Lower leg skin (tissue), 3 donors: ENCODE measurements at regions not wholly inside any gene's neighbourhood (a gene's known extent, or its start where the extent isn't known, plus 50 kb on each side); places are given as distances from the start of the nearest gene placed in this dataset.

ENCODE experiments used
- POLR2A ChIP-seq, 2 donors: fragments of 450-650 bp; IDR thresholded peaks; one replicate each; pipeline ENCODE4 v1.6.1; 2016 to 2017; ENCODE audit warnings: antibody characterized with exemption in 2 of 2, mild to moderate bottlenecking in 1 of 2, moderate library complexity in 1 of 2
- TF ChIP-seq, protein P1 (sequence below), 3 donors: fragments of 450-650 bp; IDR thresholded peaks; one replicate each; pipeline ENCODE4 v1.5.1; 2016; ENCODE audit warnings: antibody characterized with exemption in 3 of 3, mild to moderate bottlenecking in 3 of 3, moderate library complexity in 2 of 3

- TF ChIP-seq, protein P1, sequence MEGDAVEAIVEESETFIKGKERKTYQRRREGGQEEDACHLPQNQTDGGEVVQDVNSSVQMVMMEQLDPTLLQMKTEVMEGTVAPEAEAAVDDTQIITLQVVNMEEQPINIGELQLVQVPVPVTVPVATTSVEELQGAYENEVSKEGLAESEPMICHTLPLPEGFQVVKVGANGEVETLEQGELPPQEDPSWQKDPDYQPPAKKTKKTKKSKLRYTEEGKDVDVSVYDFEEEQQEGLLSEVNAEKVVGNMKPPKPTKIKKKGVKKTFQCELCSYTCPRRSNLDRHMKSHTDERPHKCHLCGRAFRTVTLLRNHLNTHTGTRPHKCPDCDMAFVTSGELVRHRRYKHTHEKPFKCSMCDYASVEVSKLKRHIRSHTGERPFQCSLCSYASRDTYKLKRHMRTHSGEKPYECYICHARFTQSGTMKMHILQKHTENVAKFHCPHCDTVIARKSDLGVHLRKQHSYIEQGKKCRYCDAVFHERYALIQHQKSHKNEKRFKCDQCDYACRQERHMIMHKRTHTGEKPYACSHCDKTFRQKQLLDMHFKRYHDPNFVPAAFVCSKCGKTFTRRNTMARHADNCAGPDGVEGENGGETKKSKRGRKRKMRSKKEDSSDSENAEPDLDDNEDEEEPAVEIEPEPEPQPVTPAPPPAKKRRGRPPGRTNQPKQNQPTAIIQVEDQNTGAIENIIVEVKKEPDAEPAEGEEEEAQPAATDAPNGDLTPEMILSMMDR (IDR thresholded peaks at IDR 0.05): no peak
- TF ChIP-seq POLR2A (IDR thresholded peaks at IDR 0.05): no peak
Measured at GRCh38 chr16:65679785-65680184, 557.9 kb upstream of the CDH11 start.
